Tibial nerve (tissue), 4 donors: ENCODE measurements at regions not wholly inside any gene's neighbourhood (a gene's known extent, or its start where the extent isn't known, plus 50 kb on each side); places are given as distances from the start of the nearest gene placed in this dataset.
A peak's percentile ranks its signal among the peaks of the same experiment; 100 is the strongest.
"Not testable (repeated sequence)": the region's sequence is repeated elsewhere in the genome, so short reads cannot be mapped to it uniquely, and the experiment has no call there.

Experiments used
- DNase-seq, 2 donors: peaks; one replicate each; pipeline ENCODE4 v3.0.0-alpha.2; 2019; ENCODE audit warnings: low spot score in 2 of 2
- H3K27ac ChIP-seq, 4 donors: fragments of 200-600 bp; sonication (generic) in 3 of 4; one replicate each; pipeline ENCODE4 v1.5.1; 2017 to 2019; ENCODE audit warnings: mild to moderate bottlenecking in 1 of 4
- H3K27me3 ChIP-seq, 2 donors: fragments of 200-600 bp; sonication (generic) in 1 of 2; one replicate each; pipeline versions ENCODE4 v1.5.1 to v1.6.0; 2017 to 2019
- H3K36me3 ChIP-seq, 3 donors: fragments of 200-600 bp; sonication (generic); one replicate each; pipeline ENCODE4 v1.5.1; 2018 to 2019
- H3K4me1 ChIP-seq, 4 donors: fragments of 200-600 bp; sonication (generic) in 3 of 4; one replicate each; pipeline ENCODE4 v1.5.1; 2017 to 2019
- H3K4me3 ChIP-seq, 4 donors: fragments of 200-600 bp; sonication (generic) in 3 of 4; one replicate each; pipeline ENCODE4 v1.5.1; 2017 to 2019; ENCODE audit warnings: mild to moderate bottlenecking in 1 of 4, moderate library complexity in 1 of 4
- H3K9me3 ChIP-seq, 4 donors: fragments of 200-600 bp; sonication (generic) in 3 of 4; one replicate each; pipeline ENCODE4 v1.5.1; 2017 to 2019
- WGBS, 2 donors: methylation state at CpG; one replicate each; pipeline ENCODE4 v1.1.5; 2018; 5-methylcytosine and 5-hydroxymethylcytosine counted together

DNA sequence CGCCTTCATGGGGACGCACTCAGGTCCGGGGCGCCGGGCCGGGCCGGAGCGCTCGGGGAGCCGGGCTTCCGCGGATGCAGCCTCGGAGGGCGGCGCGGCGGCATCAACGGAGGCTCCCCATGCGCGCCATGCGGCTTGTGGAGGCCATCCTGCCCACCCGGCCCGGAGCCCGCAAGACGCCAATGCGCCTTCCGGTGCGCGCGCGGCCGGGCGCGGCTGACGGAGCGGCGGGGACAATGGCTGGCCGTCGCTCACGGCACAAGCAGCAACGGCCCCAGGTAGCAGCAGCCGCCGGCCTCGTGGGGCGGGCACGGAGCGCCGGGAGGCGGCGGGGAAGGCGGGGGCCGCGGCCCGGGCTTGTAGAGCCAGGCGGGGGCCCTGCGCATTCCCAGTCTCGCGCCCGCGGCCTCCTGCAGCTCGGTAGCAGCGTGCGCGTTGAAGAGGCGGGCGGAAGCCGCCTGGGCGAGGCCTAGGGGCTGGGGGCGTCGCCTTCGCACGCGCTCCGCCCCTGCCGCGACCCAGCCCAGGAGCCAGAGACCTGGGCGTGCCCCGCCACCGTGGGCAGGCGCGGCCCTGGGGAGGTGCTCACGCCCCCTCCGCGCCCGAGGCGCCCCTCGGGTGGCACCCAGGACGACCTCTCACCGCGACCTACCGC lies 168.6 kb upstream of the PRKX start:
- not testable (repeated sequence) for H3K4me1 ChIP-seq, DNase-seq, H3K27me3 ChIP-seq, H3K9me3 ChIP-seq, H3K27ac ChIP-seq, H3K36me3 ChIP-seq, H3K4me3 ChIP-seq
- WGBS, 2 donors, result no CpG with 5 or more reads among the region's 91 CpGs

DNA sequence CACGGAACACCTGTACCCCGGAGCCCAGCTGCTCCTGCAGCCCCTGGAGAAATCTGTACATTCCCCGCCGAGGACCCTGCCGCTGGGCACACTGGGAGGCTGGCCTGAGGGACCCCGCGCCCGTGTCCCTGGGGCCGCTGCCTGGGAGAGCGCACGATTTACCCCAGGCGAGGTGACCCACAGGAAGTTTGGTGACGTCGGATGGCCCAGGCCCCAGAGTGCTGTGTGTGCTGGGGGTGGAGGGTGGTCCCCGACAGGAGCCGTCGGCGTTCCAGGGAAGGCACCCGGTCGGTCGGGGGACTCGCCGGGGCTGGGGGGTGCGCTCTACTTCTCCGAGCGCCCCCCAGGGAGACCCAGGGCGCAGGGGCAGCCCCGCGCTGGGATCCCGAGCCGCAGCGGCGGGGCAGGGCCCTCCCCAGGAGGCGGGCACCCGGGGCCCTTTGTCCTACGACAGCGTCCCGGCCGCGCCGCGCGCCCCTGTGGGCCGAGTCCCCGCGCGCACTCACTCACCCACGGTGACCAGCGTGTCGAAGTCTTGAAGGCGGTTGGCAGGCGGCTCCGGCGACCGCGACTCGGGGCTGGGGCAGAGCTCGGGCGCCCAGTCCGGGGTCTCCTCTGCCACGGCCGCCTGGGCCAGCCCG lies 167.9 kb upstream of the PRKX start:
- not testable (repeated sequence) for H3K27ac ChIP-seq, H3K27me3 ChIP-seq, H3K4me3 ChIP-seq, H3K9me3 ChIP-seq, H3K36me3 ChIP-seq, H3K4me1 ChIP-seq, DNase-seq
- WGBS, 2 donors, result no CpG with 5 or more reads among the region's 63 CpGs

GRCh38 chrX:3876393-3876792 lies 162.9 kb upstream of the PRKX start:
- not testable (repeated sequence) for H3K36me3 ChIP-seq

DNA sequence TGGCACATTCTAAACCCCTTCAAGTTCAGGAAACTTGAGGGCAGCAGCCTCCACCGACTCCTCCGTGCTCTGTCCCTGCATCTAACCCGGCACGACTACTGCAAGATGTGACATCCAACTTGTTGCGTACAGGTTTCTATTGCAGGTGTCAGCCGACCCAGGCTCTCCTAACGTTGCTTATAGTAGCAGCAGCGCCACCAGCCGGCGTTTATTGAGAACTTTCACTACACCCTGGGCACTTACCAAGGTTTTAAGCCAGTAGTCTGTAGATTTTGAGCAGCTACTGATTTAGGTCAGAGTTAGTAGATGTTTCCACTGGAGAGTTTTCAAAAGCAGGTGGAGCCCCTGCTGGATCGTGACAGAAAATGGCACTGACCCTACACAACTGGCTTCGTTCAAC lies 162.2 kb upstream of the PRKX start:
- no CpG with 5 or more reads among the region's 12 CpGs for WGBS, 2 donors
- not testable (repeated sequence) for H3K27me3 ChIP-seq, H3K4me3 ChIP-seq, DNase-seq, H3K36me3 ChIP-seq, H3K4me1 ChIP-seq, H3K27ac ChIP-seq, H3K9me3 ChIP-seq

More at GRCh38 chrX:3876393-3876792, 162.9 kb upstream of the PRKX start:
- H3K4me3 ChIP-seq, H3K27ac ChIP-seq, H3K9me3 ChIP-seq, DNase-seq, H3K4me1 ChIP-seq, H3K27me3 ChIP-seq: not testable (repeated sequence)
- no CpG with 5 or more reads among the region's 28 CpGs for WGBS, 2 donors

DNA sequence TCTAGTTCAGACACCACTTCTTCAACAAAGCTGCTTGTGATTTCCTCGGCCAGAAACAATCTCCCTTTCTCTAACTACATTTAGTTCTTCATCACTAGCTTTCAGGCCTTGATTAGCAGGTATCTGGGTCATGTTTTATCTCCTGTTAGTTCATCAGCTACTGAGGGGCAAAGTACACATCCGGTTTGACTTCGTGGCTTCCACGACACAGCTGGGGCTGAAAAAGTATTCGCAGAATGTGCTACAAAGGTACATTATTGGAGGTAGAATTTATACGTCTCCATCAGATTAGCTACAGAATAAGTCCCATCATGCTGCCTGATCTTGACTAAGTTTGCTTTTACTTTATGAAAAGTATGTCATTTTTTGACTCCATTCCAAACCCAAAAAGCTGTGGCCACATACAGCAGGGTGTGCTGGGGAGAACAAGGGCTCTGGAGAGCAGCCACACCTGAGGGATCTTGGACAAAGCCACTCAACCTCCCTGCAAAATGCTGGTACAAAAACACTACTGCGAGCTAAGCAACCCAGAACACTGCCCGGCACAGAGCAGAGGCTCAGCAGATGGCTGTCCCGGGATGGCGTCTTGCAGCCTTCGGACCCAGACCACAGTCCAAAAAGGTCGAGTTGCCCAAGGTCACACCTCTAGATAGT lies 158.9 kb upstream of the PRKX start:
- H3K4me1 ChIP-seq, H3K36me3 ChIP-seq, H3K9me3 ChIP-seq, H3K4me3 ChIP-seq, H3K27me3 ChIP-seq, H3K27ac ChIP-seq, DNase-seq: not testable (repeated sequence)
- 78 to 85% methylated on average over 6 of the region's 12 CpGs for WGBS, 2 donors

DNA sequence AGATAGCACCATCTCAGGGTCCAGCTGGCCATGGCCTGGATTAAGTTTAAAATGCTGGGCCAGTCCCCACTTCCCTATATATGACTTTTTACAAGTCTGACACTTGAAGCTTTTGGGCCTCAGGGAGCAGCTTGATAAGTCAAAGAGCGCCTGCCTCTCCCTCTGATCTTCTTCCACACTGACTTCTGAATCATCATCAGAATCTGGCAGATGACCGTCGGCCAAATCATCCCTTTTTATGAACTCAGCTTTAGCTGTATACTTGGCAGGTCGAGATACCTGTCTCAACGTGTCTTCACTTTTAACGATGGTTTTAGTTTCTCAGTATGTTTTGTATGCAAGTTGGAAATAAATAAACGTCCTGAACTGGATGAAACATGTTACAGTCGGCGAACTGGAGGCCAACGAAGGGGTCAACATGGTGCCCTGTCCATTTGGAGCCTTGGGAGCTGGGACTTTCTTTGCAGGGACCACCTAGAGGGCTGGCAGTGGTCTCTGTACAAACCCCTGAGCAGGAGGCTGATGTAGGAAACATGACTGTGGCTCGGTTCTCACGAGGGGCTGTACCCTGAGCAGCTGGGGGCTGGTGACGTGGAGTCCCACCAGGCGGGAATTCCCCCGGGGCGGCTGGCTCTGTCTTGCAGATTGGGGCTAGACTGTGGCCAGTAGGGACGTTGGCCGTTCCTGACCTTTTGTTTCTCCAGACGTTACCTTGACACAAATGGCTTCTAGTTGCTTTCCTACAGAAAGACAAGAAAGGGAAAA lies 153.8 kb upstream of the PRKX start:
- DNase-seq, H3K4me3 ChIP-seq, H3K36me3 ChIP-seq, H3K27me3 ChIP-seq, H3K27ac ChIP-seq, H3K4me1 ChIP-seq, H3K9me3 ChIP-seq: not testable (repeated sequence)
- 96% methylated on average over 5 of the region's 19 CpGs; no CpG with 5 or more reads in 1 of the 2 donors for WGBS, 2 donors

DNA sequence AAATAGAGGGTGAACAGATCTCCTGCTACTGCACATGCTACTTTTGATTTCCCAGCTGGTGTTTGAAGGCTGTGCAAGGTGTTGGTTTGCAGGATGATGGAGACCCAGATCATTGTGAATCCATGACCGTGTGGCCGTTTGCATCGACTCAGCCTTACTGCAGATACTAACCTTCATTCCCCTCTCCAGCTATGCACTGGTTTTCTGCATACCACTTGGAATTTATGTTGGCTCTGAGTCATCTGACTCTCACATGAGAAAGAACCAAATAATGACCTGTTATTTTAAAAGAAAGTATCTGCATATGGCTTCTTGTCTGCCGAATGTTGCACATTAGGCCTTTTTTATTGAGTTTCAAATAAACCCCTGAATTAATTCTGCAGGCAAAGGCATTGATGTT lies 144.9 kb upstream of the PRKX start:
- not testable (repeated sequence) for H3K4me1 ChIP-seq, H3K27ac ChIP-seq, H3K9me3 ChIP-seq, H3K36me3 ChIP-seq, DNase-seq, H3K27me3 ChIP-seq, H3K4me3 ChIP-seq
- WGBS, 2 donors, result no CpG with 5 or more reads among the region's 4 CpGs

DNA sequence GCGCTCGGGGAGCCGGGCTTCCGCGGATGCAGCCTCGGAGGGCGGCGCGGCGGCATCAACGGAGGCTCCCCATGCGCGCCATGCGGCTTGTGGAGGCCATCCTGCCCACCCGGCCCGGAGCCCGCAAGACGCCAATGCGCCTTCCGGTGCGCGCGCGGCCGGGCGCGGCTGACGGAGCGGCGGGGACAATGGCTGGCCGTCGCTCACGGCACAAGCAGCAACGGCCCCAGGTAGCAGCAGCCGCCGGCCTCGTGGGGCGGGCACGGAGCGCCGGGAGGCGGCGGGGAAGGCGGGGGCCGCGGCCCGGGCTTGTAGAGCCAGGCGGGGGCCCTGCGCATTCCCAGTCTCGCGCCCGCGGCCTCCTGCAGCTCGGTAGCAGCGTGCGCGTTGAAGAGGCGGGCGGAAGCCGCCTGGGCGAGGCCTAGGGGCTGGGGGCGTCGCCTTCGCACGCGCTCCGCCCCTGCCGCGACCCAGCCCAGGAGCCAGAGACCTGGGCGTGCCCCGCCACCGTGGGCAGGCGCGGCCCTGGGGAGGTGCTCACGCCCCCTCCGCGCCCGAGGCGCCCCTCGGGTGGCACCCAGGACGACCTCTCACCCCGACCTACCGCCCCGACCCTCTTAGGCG lies 130.2 kb upstream of the PRKX start:
- WGBS, 2 donors, result no CpG with 5 or more reads among the region's 85 CpGs
- not testable (repeated sequence) for H3K36me3 ChIP-seq, H3K9me3 ChIP-seq, DNase-seq, H3K27me3 ChIP-seq, H3K27ac ChIP-seq, H3K4me1 ChIP-seq
- peak overlapping the region in 1 of 4 donors; percentile 48 for H3K4me3 ChIP-seq

GRCh38 chrX:3842822-3843521 lies 129.5 kb upstream of the PRKX start:
- H3K36me3 ChIP-seq, DNase-seq, H3K4me1 ChIP-seq, H3K27me3 ChIP-seq, H3K27ac ChIP-seq, H3K9me3 ChIP-seq: not testable (repeated sequence)
- WGBS, 2 donors, result 0% methylated on average over 9 of the region's 70 CpGs; no CpG with 5 or more reads in 1 of the 2 donors
- H3K4me3 ChIP-seq, result peak overlapping the region in 1 of 4 donors; percentile 48

GRCh38 chrX:3838754-3839153 lies 125.3 kb upstream of the PRKX start:
- H3K4me3 ChIP-seq, H3K9me3 ChIP-seq, H3K4me1 ChIP-seq, H3K27me3 ChIP-seq, H3K27ac ChIP-seq, H3K36me3 ChIP-seq, DNase-seq: not testable (repeated sequence)
- WGBS, 2 donors, result 98% methylated on average over 11 of the region's 24 CpGs; no CpG with 5 or more reads in 1 of the 2 donors

DNA sequence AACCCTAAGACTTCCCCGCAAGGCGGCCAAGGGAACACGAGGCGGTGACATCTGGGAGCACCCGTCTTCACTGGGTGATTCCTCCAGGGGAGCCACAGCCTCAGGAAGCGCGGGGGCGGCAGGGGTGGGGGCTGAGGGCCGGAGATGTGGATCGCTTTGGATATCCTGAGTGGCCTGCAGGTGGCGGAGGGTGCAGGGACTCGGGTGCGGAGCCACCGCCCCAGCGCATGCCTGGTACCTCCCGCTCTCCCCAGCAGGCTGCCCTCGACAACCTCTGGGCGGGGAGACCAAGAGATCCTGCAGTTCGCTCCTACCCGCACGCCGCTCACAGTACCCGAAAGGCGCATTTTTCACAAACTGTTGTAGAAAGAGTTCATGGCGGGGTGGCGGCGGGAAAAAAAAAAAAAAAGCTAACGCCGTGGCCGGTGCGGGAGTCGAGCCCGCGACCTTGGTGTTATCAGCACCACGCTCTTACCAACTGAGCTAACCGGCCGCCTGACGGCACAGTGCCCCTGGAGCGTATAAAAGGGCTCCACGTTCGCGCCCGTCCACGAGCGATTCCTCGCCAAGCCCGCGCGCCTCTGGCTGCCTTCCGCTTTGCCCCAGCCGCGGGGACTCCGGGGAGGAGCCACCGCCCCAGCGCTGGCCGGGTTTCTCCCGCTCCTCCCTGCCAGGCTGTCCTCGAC lies 124.7 kb upstream of the PRKX start:
- H3K4me1 ChIP-seq, DNase-seq, H3K9me3 ChIP-seq, H3K4me3 ChIP-seq, H3K27ac ChIP-seq, H3K36me3 ChIP-seq, H3K27me3 ChIP-seq: not testable (repeated sequence)
- WGBS, 2 donors, result 95% methylated on average over 11 of the region's 58 CpGs; no CpG with 5 or more reads in 1 of the 2 donors

- WGBS, 2 donors, result no CpG with 5 or more reads among the region's 13 CpGs
- H3K9me3 ChIP-seq, H3K27ac ChIP-seq, H3K36me3 ChIP-seq, DNase-seq, H3K4me3 ChIP-seq, H3K27me3 ChIP-seq, H3K4me1 ChIP-seq: not testable (repeated sequence)
Measured at GRCh38 chrX:3837211-3837610, 123.8 kb upstream of the PRKX start.
